A549 (cell line): ENCODE measurements at regions not wholly inside any gene's neighbourhood (a gene's known extent, or its start where the extent isn't known, plus 50 kb on each side); places are given as distances from the start of the nearest gene placed in this dataset.

Experiments
- ATAC-seq, 2 experiments: fragments of 200-7000 bp in 1 of 2; fragments of >200 bp in 1 of 2; cut with Nextera tagmentation in 1 of 2; cut with Tn5 transposase in 1 of 2; 3 replicates each; pipeline versions ENCODE4 v1.8.0 to v1.9.1; 2018 to 2020; ENCODE audit warnings: mild to moderate bottlenecking in 1 of 2, moderate library complexity in 1 of 2
- CTCF ChIA-PET: fragments of 300-600 bp; sonication (Branson Sonifier 250); formaldehyde crosslinking; extraction: SDS; loops from one replicate; lab custom pipeline; 2021; ENCODE audit warnings: antibody characterized with exemption, inconsistent platforms; lab: Yijun Ruan, JAX
- POLR2A ChIA-PET: fragments of 350-600 bp; formaldehyde crosslinking; extraction: SDS; loops from one replicate; lab custom pipeline; 2021; ENCODE audit warnings: antibody characterized with exemption, inconsistent platforms; lab: Yijun Ruan, JAX
- DNase-seq, 2 experiments: peaks; one replicate each; pipeline versions ENCODE4 v3.0.0 to v3.0.0-alpha.2; 2011 to 2016; ENCODE audit warnings: low read depth in 1 of 2, low spot score in 1 of 2
- FAIRE-seq: peaks from 2 replicates; lab custom pipeline; 2011; peaks lifted over from hg19 to GRCh38; lab: Jason Lieb, UNC
- H3K27ac ChIP-seq, 2 experiments: fragments of >200 bp; sonication (Bioruptor Twin); formaldehyde crosslinking; 3 replicates each; pipeline ENCODE4 v1.5.1; 2016 to 2017
- H3K4me1 ChIP-seq: fragments of >200 bp; sonication (Bioruptor Twin); formaldehyde crosslinking; 3 replicates; pipeline ENCODE4 v1.6.1; 2016
- H3K4me2 ChIP-seq: fragments of >200 bp; sonication (Bioruptor Twin); formaldehyde crosslinking; 3 replicates; pipeline ENCODE4 v1.6.1; 2016
- H3K4me3 ChIP-seq: fragments of >200 bp; sonication (Bioruptor Twin); formaldehyde crosslinking; 3 replicates; pipeline ENCODE4 v1.5.1; 2016
- H3K9me3 ChIP-seq: fragments of >200 bp; sonication (Bioruptor Twin); formaldehyde crosslinking; 3 replicates; pipeline ENCODE4 v1.6.1; 2016
- CEBPB ChIP-seq, 2 experiments: fragments of >200 bp in 1 of 2; sonication (Bioruptor Twin) in 1 of 2; formaldehyde crosslinking in 1 of 2; IDR thresholded peaks; 2 replicates each; pipeline ENCODE4 v1.6.1; 2012 to 2016
- CHD4 ChIP-seq: fragments of 200-600 bp; sonication (generic); IDR thresholded peaks from 2 replicates; pipeline ENCODE4 v1.6.1; 2016; ENCODE audit warnings: antibody characterized with exemption, mild to moderate bottlenecking, borderline replicate concordance
- EP300 ChIP-seq, 2 experiments: fragments of >200 bp; sonication (Bioruptor Twin); formaldehyde crosslinking; IDR thresholded peaks; 2 replicates in 1 of 2; 3 replicates in 1 of 2; pipeline ENCODE4 v1.6.1; 2016 to 2017
- FOSB ChIP-seq: fragments of 250-450 bp; sonication (Bioruptor Pico); IDR thresholded peaks from 2 replicates; pipeline ENCODE4 v1.5.0; 2020; ENCODE audit warnings: mild to moderate bottlenecking, moderate library complexity
- FOXS1 ChIP-seq: fragments of 250-450 bp; sonication (Bioruptor Pico); IDR thresholded peaks from 2 replicates; pipeline ENCODE4 v1.5.0; 2020; ENCODE audit warnings: mild to moderate bottlenecking, moderate library complexity
- GATA3 ChIP-seq: IDR thresholded peaks from 2 replicates; pipeline ENCODE4 v1.6.1; 2012; ENCODE audit warnings: borderline replicate concordance
- HDAC2 ChIP-seq: fragments of 200-600 bp; sonication (generic); IDR thresholded peaks from 2 replicates; pipeline ENCODE4 v1.6.1; 2016
- JUNB ChIP-seq: fragments of >200 bp; sonication (Bioruptor Twin); formaldehyde crosslinking; IDR thresholded peaks from 2 replicates; pipeline ENCODE4 v1.6.1; 2016
- MAZ ChIP-seq: fragments of 150-350 bp; IDR thresholded peaks from 2 replicates; pipeline ENCODE4 v1.6.1; 2014; ENCODE audit warnings: antibody characterized with exemption, low read depth, low read length, borderline replicate concordance
- POLR2AphosphoS2 ChIP-seq: conservative IDR thresholded peaks from 2 replicates; pipeline ENCODE4 v1.6.1; 2012; ENCODE audit warnings: low read length, improper control_type of control experiment, inconsistent platforms
- RAD21 ChIP-seq, 2 experiments: fragments of >200 bp in 1 of 2; sonication (Bioruptor Twin) in 1 of 2; formaldehyde crosslinking in 1 of 2; IDR thresholded peaks in 1 of 2; conservative IDR thresholded peaks in 1 of 2; 2 replicates in 1 of 2; 3 replicates in 1 of 2; pipeline ENCODE4 v1.6.1; 2012 to 2018; ENCODE audit warnings: inconsistent platforms in 1 of 2
- RCOR1 ChIP-seq: fragments of 150-350 bp; IDR thresholded peaks from 2 replicates; pipeline ENCODE4 v1.6.1; 2014; ENCODE audit warnings: antibody characterized with exemption, low read length, low read depth
- REST ChIP-seq: fragments of 200-600 bp; sonication (generic); IDR thresholded peaks from 2 replicates; pipeline ENCODE4 v1.6.1; 2016; ENCODE audit warnings: antibody characterized with exemption, mild to moderate bottlenecking, moderate library complexity
- RNF2 ChIP-seq: fragments of 200-600 bp; sonication (generic); IDR thresholded peaks from 2 replicates; pipeline ENCODE4 v1.6.1; 2016; ENCODE audit warnings: low read depth, mild to moderate bottlenecking, antibody characterized with exemption, moderate library complexity, borderline replicate concordance
- ZC3H11A ChIP-seq: fragments of 450-650 bp; IDR thresholded peaks from 2 replicates; pipeline ENCODE4 v1.6.1; 2014; ENCODE audit warnings: antibody characterized with exemption, mild to moderate bottlenecking
- ZSCAN20 ChIP-seq: fragments of 250-450 bp; sonication (Bioruptor Pico); IDR thresholded peaks from 2 replicates; pipeline ENCODE4 v1.8.0; 2022; ENCODE audit warnings: mild to moderate bottlenecking, moderate library complexity
- WGBS: methylation state at CpG from one replicate; pipeline ENCODE4 v1.1.6; 2017; ENCODE audit errors: missing lambda C conversion rate; 5-methylcytosine and 5-hydroxymethylcytosine counted together
- TF ChIP-seq, protein P1 (sequence below): fragments of 250-450 bp; sonication (Bioruptor Pico); IDR thresholded peaks from 2 replicates; pipeline ENCODE4 v1.5.0; 2020; ENCODE audit warnings: low read depth, mild to moderate bottlenecking, moderate library complexity
- TF ChIP-seq, protein P2 (sequence below): fragments of >200 bp; sonication (Bioruptor Twin); formaldehyde crosslinking; IDR thresholded peaks from 2 replicates; pipeline ENCODE4 v1.6.1; 2016
- TF ChIP-seq, protein P3 (sequence below): fragments of >200 bp; sonication (Bioruptor Twin); formaldehyde crosslinking; IDR thresholded peaks from 3 replicates; pipeline ENCODE4 v1.6.1; 2016

DNA sequence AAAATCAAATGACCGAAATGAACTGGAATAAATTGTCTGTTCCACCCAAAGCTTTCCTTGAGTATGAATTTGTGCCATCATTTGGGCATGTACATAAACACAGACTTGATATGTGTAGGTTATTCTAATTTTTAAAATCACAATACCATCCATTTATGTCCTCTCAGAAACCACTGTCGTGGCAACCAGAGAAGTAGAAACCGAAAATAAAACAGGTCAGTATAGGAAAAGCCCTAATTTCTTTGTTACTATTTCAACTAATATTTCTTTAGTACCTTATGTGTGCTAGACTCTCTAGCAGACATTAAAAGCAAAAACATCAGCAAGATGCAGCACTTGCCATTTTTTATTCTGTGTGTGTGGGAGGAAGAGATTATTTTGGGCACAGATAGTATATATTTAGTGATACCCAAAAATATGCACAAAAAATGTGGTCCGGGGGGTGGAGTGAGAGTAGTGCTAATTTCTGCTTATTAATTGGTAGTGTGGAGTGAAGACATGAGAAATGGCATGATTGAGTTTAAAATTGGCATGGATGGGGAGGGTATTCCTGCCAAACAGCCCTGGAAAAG lies 130.8 kb upstream of the CNTN1 start:
- H3K4me3 ChIP-seq = no peak overlapping the region
- CTCF ChIA-PET = no interaction called here
- 54% methylated on average over 4 of the region's 4 CpGs for WGBS
- POLR2A ChIA-PET = no interaction called here
- no peak overlapping the region for H3K4me2 ChIP-seq
- no peak for DNase-seq
- ATAC-seq = no peak
- peaks cover 8% of the 10 kb centered on the region for H3K4me1 ChIP-seq
- FAIRE-seq = no peak
- H3K27ac ChIP-seq = no peak overlapping the region
- TF ChIP-seq RCOR1 (no peak), HDAC2 (no peak), MAZ (no peak), RAD21 (conservative IDR thresholded peaks at IDR 0.05 in 1 of 2, IDR thresholded peaks at IDR 0.05 in 1 of 2) (no peak), FOXS1 (CRISPR knock-in tag) (no peak)
- TF ChIP-seq, protein P1, sequence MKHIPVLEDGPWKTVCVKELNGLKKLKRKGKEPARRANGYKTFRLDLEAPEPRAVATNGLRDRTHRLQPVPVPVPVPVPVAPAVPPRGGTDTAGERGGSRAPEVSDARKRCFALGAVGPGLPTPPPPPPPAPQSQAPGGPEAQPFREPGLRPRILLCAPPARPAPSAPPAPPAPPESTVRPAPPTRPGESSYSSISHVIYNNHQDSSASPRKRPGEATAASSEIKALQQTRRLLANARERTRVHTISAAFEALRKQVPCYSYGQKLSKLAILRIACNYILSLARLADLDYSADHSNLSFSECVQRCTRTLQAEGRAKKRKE = no peak
- H3K9me3 ChIP-seq = no peaks in the 10 kb centered on the region

DNA sequence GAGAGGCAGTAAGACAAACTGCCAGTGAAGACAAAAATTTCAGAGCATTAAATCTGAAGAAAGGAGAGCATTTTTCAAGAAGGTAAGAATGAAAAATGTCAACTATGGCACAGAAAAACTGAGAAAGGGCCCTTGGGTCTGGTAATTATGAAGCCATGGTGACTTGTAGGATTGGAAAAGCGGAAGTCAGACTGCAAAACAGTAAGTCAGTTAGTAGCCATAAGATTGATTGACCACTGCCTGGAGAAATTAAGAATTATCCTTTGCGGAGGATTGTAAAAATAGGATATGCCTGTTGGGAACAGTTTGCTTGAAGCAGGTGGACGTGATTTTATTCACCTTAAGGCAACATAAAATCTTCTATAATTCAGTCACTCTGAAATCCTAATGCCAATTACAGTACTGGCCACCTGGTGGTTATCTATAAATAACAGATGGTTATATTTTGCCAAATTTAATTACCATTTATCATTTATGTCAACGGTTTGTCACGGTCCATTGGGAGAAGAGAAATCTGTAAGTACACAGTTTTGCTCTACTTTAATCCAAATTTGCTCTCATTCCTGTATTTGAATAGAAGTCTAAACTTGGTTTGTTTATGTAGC lies 127.1 kb upstream of the CNTN1 start:
- POLR2A ChIA-PET = no interaction called here
- ATAC-seq = no peak
- no peak for FAIRE-seq
- Histone ChIP-seq H3K4me1 (peaks cover 22% of the 10 kb centered on the region), H3K9me3 (no peaks in the 10 kb centered on the region), H3K4me3 (no peak overlapping the region), H3K27ac (no peak overlapping the region), H3K4me2 (no peak overlapping the region)
- no peak for DNase-seq
- 92% methylated on average over 5 of the region's 5 CpGs for WGBS
- CTCF ChIA-PET = no interaction called here
- TF ChIP-seq POLR2AphosphoS2 = no peak
- TF ChIP-seq CEBPB (IDR thresholded peaks at IDR 0.05) = no peak
- no peak for TF ChIP-seq JUNB
- TF ChIP-seq EP300 (IDR thresholded peaks at IDR 0.05) = no peak
- no peak for TF ChIP-seq GATA3
- no peak for TF ChIP-seq ZC3H11A
- no peak for TF ChIP-seq FOSB (CRISPR knock-in tag)
- no peak for TF ChIP-seq RNF2
- no peak for TF ChIP-seq ZSCAN20 (CRISPR knock-in tag)
- TF ChIP-seq, protein P2, sequence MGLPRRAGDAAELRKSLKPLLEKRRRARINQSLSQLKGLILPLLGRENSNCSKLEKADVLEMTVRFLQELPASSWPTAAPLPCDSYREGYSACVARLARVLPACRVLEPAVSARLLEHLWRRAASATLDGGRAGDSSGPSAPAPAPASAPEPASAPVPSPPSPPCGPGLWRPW = no peak
- TF ChIP-seq, protein P3, sequence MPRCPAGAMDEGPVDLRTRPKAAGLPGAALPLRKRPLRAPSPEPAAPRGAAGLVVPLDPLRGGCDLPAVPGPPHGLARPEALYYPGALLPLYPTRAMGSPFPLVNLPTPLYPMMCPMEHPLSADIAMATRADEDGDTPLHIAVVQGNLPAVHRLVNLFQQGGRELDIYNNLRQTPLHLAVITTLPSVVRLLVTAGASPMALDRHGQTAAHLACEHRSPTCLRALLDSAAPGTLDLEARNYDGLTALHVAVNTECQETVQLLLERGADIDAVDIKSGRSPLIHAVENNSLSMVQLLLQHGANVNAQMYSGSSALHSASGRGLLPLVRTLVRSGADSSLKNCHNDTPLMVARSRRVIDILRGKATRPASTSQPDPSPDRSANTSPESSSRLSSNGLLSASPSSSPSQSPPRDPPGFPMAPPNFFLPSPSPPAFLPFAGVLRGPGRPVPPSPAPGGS = no peak
- no peak for TF ChIP-seq REST
- TF ChIP-seq CHD4 = no peak
